ENCODE measurements at regions not wholly inside any gene's neighbourhood (a gene's known extent, or its start where the extent isn't known, plus 50 kb on each side); places are given as distances from the start of the nearest gene placed in this dataset.

DNA sequence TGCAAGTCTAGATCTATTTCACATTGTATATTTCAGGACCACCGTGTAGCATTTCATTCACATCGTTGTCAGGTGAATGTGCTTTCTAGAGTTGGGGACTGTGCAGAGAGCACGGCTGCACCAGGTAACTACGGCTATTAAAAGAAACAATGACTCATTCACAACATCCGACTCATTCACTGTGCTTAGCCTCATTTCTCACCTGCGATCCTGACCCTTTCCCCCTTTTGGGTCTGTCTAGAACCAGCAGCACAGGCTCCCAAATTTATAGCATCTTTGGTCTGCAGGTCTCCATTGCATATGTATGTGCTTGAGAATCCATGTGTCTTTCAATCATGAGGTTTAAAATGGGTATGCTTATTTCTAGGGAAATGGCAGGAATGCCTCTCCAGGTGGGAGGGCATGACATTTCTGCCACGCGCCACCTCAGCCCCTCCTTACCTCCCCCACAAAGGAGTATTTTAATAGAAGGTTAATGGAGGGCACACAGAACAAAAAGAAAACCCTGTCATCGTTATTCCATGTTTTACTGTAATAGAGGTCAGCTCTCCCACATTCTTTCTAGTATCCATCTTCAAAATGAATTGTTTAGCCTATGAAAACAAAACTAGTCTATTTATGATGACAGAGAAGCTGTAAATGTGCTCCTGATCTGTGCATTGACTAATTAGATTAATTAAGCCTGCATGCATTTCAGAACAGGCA, 246.7 kb upstream of the EPHA4 start:
- no TSS peak for BruUV-seq (replicated peaks)
- ATAC-seq (no peak), FAIRE-seq (no peak), DNase-seq (ENCODE audit: low spot score) (no peak)
- ChIA-PET POLR2A (no interaction called here), CTCF (ENCODE audit: low intra/inter-chr PET ratio, low total read pairs) (no interaction called here)
- intact Hi-C loops (cut with micrococcal nuclease; ENCODE audit: unreplicated experiment) (no loop called here), in situ Hi-C loops (cut with HindIII; ENCODE audit: extremely low pct_ligation_motif_present, low pct_unique_long_range_greater_than_20kb) (no loop called here)
- Histone ChIP-seq H3K79me2 (ENCODE audit: insufficient read depth, low read length) (no peaks in the 10 kb centered on the region), H3K4me3 (replicated peaks in 1 of 3; ENCODE audit: insufficient read depth in 1 of 3, low read depth in 2 of 3, low read length in 3 of 3) (no peak overlapping the region), H2AFZ (ENCODE audit: low read length) (no peak overlapping the region), H3K36me3 (replicated peaks in 1 of 2; ENCODE audit: control insufficient read depth in 1 of 2, insufficient read depth in 2 of 2, low read length in 2 of 2) (no peaks in the 10 kb centered on the region), H3K9me3 (ENCODE audit: low read length) (peaks cover 30% of the 10 kb centered on the region), H3K4me2 (ENCODE audit: low read depth, low read length) (no peak overlapping the region), H3K9ac (ENCODE audit: insufficient read depth, low read depth, low read length) (no peak overlapping the region), H3K4me1 (ENCODE audit: insufficient read depth, low read length) (no peaks in the 10 kb centered on the region), H4K20me1 (ENCODE audit: insufficient read depth, low read length) (no peaks in the 10 kb centered on the region), H3K27ac (ENCODE audit: extremely low read length, insufficient read depth, low read length) (no peak overlapping the region), H3K27me3 (ENCODE audit: control insufficient read depth in 1 of 2, insufficient read depth in 2 of 2, low read length in 2 of 2) (no peaks in the 10 kb centered on the region)
- TF ChIP-seq YEATS4 (CRISPR knock-in tag; IDR thresholded peaks at IDR 0.05; ENCODE audit: borderline replicate concordance), result no peak
- TF ChIP-seq TCF7L2 (IDR thresholded peaks at IDR 0.05; ENCODE audit: low read depth, low read length), result no peak
- no peak for TF ChIP-seq ARNT (IDR thresholded peaks at IDR 0.05)
- TF ChIP-seq PBX3 (CRISPR knock-in tag; IDR thresholded peaks at IDR 0.05; ENCODE audit: borderline replicate concordance), result no peak
- TF ChIP-seq ZNF7 (CRISPR knock-in tag; IDR thresholded peaks at IDR 0.05), result no peak
- TF ChIP-seq CCDC6 (CRISPR knock-in tag; IDR thresholded peaks at IDR 0.05), result no peak
- no peak for TF ChIP-seq ZNF468 (CRISPR knock-in tag; IDR thresholded peaks at IDR 0.05)
- TF ChIP-seq, protein P1, sequence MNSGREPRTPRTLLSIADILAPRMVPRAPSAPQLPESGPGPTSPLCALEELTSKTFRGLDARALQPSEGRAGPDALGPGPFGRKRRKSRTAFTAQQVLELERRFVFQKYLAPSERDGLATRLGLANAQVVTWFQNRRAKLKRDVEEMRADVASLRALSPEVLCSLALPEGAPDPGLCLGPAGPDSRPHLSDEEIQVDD (CRISPR knock-in tag; IDR thresholded peaks at IDR 0.05; ENCODE audit: borderline replicate concordance), result no peak
- TF ChIP-seq TOPORS (CRISPR knock-in tag; IDR thresholded peaks at IDR 0.05), result no peak
- no peak for TF ChIP-seq E2F1 (CRISPR knock-in tag; IDR thresholded peaks at IDR 0.05)
- WGBS (ENCODE audit: low lambda C conversion rate), result 4% methylated on average over 9 of the region's 9 CpGs

Data from HepG2 (cell line).